Mammary epithelial cell (primary cell): ENCODE measurements at regions not wholly inside any gene's neighbourhood (a gene's known extent, or its start where the extent isn't known, plus 50 kb on each side); places are given as distances from the start of the nearest gene placed in this dataset.

ENCODE experiments used
- EZH2 ChIP-seq: IDR thresholded peaks from 2 replicates; pipeline ENCODE4 v1.6.1; 2012; ENCODE audit warnings: low read length, inconsistent platforms, borderline replicate concordance
- TF ChIP-seq, protein P1 (sequence below), 2 donors: IDR thresholded peaks in 1 of 2; conservative IDR thresholded peaks in 1 of 2; 2 replicates each; pipeline ENCODE4 v1.5.1; 2011 to 2012; ENCODE audit warnings: inconsistent platforms in 2 of 2, low read length in 2 of 2, mild to moderate bottlenecking in 2 of 2, control low read depth in 1 of 2, low read depth in 1 of 2; ENCODE audit not compliant: insufficient read depth in 1 of 2; ENCODE audit errors: extremely low read depth in 1 of 2

DNA sequence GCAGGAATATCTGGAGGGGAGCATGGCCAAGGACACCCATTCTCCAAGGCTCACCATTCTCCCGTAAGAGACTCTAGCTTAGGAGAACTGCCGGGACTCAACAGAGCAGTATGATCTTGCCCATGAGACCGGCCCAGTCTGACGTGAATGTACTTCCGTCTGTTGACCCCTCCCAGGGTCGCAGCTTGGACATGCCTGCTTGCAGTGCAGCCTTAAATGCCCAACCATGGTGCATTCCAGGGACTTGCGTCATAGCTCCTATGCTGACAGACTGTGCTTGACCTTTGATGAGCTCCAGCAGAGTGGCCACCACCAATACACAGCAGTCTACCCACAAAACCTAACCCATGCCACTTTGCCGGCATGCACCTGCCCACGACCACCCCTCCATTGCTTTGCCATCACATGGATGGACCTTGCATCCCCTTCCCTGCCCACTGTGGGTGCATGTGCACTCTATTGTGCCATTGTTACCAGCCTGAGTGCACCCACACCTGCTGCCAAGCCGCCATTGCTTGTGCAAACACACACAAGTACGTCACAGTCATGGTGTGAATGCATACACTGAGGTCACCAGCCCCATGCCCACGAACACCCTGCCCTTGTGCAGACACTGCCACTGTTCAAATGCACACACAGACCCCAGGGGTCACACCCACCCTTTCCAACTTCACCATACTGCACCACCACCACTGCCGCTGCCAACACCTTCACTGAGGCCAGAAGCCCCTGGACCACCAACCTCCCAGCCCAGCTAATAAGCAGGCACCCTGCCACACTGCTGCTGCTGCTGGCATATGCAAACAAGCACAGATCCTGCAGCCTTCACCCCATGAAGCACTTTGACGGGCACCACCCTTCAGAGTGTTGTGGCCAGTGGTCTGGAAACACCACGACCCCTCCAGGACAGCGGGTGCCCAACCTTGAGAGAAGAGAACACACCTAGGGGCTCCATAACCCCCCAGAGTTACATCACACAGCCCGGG lies 1141.3 kb downstream of the BRINP3 start:
- TF ChIP-seq, protein P1, sequence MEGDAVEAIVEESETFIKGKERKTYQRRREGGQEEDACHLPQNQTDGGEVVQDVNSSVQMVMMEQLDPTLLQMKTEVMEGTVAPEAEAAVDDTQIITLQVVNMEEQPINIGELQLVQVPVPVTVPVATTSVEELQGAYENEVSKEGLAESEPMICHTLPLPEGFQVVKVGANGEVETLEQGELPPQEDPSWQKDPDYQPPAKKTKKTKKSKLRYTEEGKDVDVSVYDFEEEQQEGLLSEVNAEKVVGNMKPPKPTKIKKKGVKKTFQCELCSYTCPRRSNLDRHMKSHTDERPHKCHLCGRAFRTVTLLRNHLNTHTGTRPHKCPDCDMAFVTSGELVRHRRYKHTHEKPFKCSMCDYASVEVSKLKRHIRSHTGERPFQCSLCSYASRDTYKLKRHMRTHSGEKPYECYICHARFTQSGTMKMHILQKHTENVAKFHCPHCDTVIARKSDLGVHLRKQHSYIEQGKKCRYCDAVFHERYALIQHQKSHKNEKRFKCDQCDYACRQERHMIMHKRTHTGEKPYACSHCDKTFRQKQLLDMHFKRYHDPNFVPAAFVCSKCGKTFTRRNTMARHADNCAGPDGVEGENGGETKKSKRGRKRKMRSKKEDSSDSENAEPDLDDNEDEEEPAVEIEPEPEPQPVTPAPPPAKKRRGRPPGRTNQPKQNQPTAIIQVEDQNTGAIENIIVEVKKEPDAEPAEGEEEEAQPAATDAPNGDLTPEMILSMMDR (conservative IDR thresholded peaks at IDR 0.05 in 1 of 2, IDR thresholded peaks at IDR 0.05 in 1 of 2; ENCODE audit: extremely low read depth in 1 of 2, insufficient read depth in 1 of 2, low read depth in 1 of 2, low read length in 2 of 2): no peak
- TF ChIP-seq EZH2: no peak
